A549 (cell line): ENCODE measurements at regions not wholly inside any gene's neighbourhood (a gene's known extent, or its start where the extent isn't known, plus 50 kb on each side); places are given as distances from the start of the nearest gene placed in this dataset.

Source experiments
- BHLHE40 ChIP-seq: IDR thresholded peaks from 2 replicates; pipeline ENCODE4 v1.6.1; 2012; ENCODE audit warnings: low read depth, low read length, inconsistent platforms
- EP300 ChIP-seq, 2 experiments: fragments of >200 bp; sonication (Bioruptor Twin); formaldehyde crosslinking; IDR thresholded peaks; 2 replicates in 1 of 2; 3 replicates in 1 of 2; pipeline ENCODE4 v1.6.1; 2016 to 2017
- FOSL2 ChIP-seq, 2 experiments: fragments of 450-650 bp in 1 of 2; fragments of >200 bp in 1 of 2; sonication (Bioruptor Twin) in 1 of 2; formaldehyde crosslinking; IDR thresholded peaks; 2 replicates each; pipeline versions ENCODE4 v1.5.0 to v1.6.1; 2016 to 2020; ENCODE audit warnings: mild to moderate bottlenecking in 1 of 2, moderate library complexity in 1 of 2
- GATA3 ChIP-seq: IDR thresholded peaks from 2 replicates; pipeline ENCODE4 v1.6.1; 2012; ENCODE audit warnings: borderline replicate concordance
- KDM1A ChIP-seq: fragments of 200-600 bp; sonication (generic); IDR thresholded peaks from 2 replicates; pipeline ENCODE4 v1.6.1; 2016; ENCODE audit warnings: low read depth, mild to moderate bottlenecking
- MAX ChIP-seq: IDR thresholded peaks from 2 replicates; pipeline ENCODE4 v1.6.1; 2012
- TF ChIP-seq, protein P1 (sequence below): fragments of >200 bp; sonication (Bioruptor Twin); formaldehyde crosslinking; IDR thresholded peaks from 3 replicates; pipeline ENCODE4 v1.5.1; 2016
- TF ChIP-seq, protein P2 (sequence below): fragments of 200-600 bp; sonication (generic); IDR thresholded peaks from 2 replicates; pipeline ENCODE4 v1.6.1; 2016; ENCODE audit warnings: antibody characterized with exemption, mild to moderate bottlenecking, moderate library complexity

DNA sequence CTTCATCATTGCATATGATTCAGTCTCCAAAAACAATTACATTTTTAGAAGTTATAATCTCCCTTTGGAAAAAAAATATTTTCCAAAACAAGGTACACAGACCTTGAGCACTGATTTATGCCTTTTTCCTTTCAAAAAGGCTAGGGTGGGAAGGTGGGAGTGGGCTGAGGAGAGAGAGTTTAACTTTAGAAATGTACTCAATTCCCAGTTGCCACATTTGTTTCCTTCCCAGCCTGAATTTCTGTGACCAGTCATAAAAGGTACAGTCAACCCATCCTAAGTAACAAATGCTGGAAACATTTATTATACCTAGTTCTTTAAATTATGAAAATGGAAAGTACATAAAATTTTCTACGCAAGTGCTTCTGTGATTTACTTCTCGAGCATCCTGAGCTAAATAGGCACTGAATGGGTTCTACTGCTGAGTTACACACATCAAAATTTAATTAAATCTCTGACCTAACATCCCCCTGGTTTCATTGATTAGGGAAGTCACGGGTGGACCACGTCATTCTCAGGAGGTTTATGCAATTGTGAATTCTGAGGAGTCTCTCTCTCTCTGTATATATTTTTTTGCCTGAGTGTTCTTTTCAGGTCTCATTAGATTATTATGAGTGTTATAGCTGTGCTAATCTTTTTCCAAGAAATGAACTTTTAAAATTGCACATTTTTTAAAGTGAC lies 371.8 kb downstream of the BTG1 start:
- TF ChIP-seq, protein P1, sequence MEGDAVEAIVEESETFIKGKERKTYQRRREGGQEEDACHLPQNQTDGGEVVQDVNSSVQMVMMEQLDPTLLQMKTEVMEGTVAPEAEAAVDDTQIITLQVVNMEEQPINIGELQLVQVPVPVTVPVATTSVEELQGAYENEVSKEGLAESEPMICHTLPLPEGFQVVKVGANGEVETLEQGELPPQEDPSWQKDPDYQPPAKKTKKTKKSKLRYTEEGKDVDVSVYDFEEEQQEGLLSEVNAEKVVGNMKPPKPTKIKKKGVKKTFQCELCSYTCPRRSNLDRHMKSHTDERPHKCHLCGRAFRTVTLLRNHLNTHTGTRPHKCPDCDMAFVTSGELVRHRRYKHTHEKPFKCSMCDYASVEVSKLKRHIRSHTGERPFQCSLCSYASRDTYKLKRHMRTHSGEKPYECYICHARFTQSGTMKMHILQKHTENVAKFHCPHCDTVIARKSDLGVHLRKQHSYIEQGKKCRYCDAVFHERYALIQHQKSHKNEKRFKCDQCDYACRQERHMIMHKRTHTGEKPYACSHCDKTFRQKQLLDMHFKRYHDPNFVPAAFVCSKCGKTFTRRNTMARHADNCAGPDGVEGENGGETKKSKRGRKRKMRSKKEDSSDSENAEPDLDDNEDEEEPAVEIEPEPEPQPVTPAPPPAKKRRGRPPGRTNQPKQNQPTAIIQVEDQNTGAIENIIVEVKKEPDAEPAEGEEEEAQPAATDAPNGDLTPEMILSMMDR: no peak
- TF ChIP-seq MAX: no peak
- TF ChIP-seq BHLHE40: no peak
- no peak for TF ChIP-seq FOSL2 (IDR thresholded peaks at IDR 0.05)
- no peak for TF ChIP-seq FOSL2 (CRISPR knock-in tag; IDR thresholded peaks at IDR 0.05)
- TF ChIP-seq, protein P2, sequence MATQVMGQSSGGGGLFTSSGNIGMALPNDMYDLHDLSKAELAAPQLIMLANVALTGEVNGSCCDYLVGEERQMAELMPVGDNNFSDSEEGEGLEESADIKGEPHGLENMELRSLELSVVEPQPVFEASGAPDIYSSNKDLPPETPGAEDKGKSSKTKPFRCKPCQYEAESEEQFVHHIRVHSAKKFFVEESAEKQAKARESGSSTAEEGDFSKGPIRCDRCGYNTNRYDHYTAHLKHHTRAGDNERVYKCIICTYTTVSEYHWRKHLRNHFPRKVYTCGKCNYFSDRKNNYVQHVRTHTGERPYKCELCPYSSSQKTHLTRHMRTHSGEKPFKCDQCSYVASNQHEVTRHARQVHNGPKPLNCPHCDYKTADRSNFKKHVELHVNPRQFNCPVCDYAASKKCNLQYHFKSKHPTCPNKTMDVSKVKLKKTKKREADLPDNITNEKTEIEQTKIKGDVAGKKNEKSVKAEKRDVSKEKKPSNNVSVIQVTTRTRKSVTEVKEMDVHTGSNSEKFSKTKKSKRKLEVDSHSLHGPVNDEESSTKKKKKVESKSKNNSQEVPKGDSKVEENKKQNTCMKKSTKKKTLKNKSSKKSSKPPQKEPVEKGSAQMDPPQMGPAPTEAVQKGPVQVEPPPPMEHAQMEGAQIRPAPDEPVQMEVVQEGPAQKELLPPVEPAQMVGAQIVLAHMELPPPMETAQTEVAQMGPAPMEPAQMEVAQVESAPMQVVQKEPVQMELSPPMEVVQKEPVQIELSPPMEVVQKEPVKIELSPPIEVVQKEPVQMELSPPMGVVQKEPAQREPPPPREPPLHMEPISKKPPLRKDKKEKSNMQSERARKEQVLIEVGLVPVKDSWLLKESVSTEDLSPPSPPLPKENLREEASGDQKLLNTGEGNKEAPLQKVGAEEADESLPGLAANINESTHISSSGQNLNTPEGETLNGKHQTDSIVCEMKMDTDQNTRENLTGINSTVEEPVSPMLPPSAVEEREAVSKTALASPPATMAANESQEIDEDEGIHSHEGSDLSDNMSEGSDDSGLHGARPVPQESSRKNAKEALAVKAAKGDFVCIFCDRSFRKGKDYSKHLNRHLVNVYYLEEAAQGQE: no peak
- no peak for TF ChIP-seq EP300 (IDR thresholded peaks at IDR 0.05)
- TF ChIP-seq GATA3: no peak
- no peak for TF ChIP-seq KDM1A
